T47D (cell line): ENCODE measurements at regions not wholly inside any gene's neighbourhood (a gene's known extent, or its start where the extent isn't known, plus 50 kb on each side); places are given as distances from the start of the nearest gene placed in this dataset.
"Not testable (repeated sequence)": the region's sequence is repeated elsewhere in the genome, so short reads cannot be mapped to it uniquely, and the experiment has no call there.

Experiments used
- DNase-seq, 2 experiments: peaks; one replicate each; pipeline versions ENCODE4 v3.0.0 to v3.0.0-alpha.2; 2011 to 2012; ENCODE audit warnings: low read depth in 1 of 2, low spot score in 1 of 2
- JUND ChIP-seq: IDR thresholded peaks from 2 replicates; pipeline ENCODE4 v1.6.1; 2012; ENCODE audit warnings: low read depth
- in situ Hi-C: cut with HindIII; loops from 2 replicates; pipeline ENCODE4 v1.10.0; 2016; ENCODE audit warnings: low sequenced_read_pairs, low pct_unique_long_range_greater_than_20kb

DNA sequence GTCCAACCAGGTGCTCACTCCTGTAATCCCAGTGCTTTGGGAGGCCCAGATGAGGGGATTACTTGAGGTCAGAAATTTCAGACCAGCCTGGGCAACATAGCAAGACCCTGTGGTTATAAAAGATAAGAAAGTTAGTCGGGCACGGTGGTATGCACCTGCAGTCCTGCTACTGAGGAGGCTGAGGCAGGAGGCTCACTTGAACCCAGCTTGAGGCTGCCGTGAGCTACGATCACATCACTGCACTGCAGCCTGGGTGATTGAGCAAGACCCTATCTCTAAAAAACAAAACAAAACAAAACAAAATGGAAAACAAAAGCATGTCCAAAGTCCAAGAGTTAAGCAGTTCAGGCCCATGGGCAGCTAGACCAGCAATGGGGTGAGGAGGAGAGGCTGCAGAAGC, 143.2 kb downstream of the IRX5 start:
- in situ Hi-C loops = no loop called here
- no peak for DNase-seq

DNA sequence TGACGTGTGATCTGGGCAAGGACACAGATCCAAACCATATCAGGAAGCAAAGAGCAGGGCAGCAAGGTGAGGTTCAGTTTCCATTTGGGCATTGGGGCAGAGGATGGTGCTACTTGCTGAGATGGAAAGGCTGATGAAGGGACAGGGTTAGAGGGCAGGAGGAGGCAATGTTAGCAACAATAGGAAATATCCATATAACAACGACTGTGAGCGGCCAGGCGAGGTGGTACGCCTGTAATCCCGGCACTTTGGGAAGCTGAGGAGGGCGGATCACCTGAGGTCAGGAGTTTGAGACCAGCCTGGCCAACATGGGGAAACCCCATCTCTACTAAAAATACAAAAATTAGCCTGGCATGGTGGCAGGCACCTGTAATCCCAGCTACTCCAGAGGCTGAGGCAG, 144.5 kb downstream of the IRX5 start:
- in situ Hi-C loops, DNase-seq: not testable (repeated sequence)

More for the DNA sequence above, 143.2 kb downstream of the IRX5 start:
- TF ChIP-seq JUND = no peak

DNA sequence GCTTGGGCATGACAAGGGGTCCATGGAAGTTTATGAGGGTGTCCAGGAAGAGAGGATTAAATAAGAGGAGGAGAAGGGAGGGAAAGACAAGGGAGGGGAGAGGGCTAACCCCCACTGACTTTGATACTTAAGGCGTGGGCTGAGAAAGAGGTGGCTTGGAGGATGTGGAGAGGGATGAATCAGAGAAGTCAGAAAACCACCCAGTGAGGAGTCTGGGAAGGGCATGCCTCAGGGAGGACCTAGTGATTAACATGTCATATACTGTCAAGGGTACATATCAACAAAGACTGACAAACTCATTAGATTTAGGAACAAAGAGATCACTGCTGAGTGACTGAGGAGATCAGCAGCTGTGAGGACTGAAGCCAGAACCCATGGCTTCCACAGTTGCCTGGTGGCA, 145.4 kb downstream of the IRX5 start:
- no peak for TF ChIP-seq JUND
- in situ Hi-C loops = no loop called here
- no peak for DNase-seq

DNA sequence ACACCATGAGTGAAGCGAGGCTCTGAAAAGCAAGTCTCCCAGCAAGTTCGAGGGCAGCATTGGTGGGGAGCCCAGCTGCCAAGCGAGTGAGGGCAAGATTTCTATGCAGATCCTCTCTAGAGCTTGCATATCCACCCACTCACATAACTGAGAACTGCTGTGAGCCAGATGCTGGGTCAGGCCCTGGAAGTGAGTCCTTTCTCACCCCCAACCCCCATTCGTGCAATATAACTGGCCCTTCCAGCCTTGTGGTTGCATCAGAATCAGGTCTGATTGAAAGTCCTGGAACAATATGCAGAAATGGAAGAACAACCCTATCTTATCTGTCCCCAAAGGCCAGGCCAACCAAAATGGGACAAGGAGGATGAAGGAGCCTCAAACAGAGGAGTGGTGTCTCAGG, 146.6 kb downstream of the IRX5 start:
- in situ Hi-C loops = no loop called here
- no peak for TF ChIP-seq JUND
- no peak for DNase-seq

DNA sequence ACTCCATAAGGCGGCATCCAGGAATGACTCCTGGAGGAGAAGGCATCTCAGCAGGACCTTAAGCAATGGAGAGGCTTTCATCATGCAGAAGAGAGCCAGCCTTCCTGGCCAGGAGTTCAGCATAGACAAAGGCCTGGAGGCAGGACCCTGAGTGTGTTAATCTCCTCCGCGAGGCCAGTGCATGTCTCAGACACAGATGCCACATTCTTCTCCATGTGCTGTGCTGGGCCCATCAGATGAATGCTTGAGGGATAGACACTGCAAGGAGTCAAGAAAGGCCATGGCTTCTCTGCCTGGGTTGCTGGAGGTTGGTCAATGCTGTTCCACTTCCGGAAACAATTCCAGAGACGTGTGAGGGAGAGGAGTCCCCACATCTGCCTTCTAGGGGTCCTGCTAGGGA, 147.5 kb downstream of the IRX5 start:
- DNase-seq = no peak
- TF ChIP-seq JUND = no peak
- in situ Hi-C loops = no loop called here

DNA sequence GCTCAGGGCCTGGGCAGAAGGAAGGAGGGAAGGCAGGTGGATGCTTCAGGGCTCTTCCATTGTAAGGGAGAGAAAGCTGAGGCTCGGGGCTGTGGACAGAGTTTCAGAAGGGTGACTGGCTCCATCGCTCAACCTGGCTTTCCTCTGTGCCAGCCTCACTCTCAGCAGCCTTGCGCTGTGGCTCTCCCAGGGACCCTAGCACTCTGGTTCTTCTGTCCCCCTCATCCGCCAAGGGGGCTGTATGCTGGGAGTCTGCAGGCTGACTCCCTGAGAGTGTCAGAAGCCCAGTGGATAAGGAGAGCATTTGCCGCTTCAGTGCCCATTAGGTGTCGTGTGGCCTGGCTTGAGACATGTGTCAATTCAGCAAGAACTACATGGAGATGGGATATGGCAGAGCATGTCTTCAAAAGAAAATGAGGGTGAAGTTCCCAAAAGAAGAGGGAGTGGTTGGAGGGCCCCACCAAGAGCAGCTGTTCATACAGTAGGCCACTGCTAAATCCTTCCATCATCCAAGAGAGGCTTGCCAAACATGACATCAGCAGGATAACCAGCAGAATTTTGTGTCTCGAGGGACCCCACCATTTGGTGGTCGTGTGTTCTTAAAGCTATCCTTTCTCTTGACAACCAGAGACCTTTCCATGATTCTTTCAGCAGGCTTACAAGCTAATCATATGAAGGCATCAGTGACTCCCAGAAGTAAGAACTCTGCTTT, 148.2 kb downstream of the IRX5 start:
- no peak for TF ChIP-seq JUND
- DNase-seq = no peak
- in situ Hi-C loops = no loop called here

DNA sequence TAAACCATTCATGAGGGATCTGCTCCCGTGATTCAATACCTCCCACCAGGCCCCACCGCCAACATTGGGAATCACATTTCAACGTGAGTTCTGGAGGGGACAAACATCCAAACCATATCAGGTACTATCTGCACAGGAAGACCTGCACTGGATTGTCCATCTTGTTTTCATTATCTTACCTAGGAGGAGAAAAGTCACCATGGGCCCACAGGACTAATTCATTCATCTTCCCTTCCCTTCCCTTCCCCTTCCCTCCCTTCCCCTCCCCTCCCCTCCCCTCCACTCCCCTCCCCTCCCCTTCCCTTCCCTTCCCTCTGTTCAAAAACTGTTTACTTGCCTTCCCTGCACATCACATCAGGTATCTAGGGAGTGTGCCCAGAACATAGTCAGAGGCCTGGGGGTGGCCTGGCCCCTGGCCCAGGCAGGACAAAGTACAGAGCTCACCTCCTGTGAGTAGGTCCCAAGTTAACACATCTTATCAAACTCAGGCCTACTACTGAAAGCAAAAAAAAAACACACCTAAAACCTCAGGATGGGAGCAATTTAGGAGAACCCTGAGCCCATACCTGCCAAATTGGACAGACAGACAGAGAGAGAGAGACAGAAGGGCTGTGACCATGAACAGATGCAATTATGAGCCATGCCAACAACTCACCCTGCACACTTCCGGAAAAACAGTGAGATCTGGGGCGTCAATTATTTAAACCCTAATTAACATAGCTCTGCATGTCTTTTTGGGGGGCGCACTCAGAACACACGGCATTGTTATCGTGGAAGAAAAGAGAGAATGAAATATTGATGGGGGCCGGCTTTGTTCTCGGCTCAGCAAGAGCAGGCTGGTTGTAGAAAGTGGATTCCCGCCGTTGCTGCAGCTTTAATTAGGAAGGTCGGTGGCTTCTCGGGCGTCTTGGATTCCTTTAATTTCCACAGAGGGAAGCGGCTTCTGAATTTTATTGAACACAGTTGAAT, 151.2 kb downstream of the IRX5 start:
- TF ChIP-seq JUND = no peak
- DNase-seq = no peak
- in situ Hi-C loops = no loop called here

DNA sequence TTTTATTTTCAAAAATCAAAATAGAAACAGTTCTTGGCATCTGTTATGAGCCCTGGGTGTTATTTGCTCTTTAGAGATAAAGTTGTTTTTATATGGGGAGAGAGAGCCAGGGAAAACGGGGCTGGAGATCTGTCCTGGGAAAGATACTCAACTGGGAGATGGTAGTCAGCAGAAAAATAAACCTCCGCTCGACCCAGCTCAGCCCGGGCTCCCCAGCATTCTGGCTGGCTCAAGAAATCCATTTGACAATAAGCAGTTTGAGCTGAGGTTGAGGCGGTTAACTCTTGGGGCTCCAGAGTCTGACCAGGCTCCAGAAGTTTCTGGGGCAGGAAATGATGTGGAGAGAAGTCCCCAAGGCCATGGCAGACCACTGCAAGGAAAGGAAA, 151.9 kb downstream of the IRX5 start:
- TF ChIP-seq JUND = no peak
- no peak for DNase-seq
- in situ Hi-C loops = no loop called here

DNA sequence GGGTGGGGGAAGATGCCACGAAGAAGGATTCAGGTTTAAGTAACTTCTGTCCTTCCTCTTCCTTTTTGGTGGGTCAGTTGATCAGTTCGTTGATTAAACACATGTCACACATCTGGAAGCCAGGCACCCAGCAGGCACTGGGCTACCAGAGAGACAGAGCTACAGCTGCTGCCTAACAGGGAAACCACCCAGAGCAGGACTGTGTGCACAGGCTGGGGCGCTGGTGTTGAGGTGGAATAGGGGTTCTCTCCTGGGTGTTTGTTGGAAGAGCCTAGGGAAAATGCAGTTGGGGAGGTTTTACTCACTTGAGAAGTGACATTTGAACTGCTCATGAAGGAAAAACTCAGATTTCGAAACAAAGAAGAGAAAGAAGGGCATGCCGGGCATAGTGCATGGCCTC, 152.4 kb downstream of the IRX5 start:
- no peak for TF ChIP-seq JUND
- DNase-seq = no peak
- in situ Hi-C loops = no loop called here

DNA sequence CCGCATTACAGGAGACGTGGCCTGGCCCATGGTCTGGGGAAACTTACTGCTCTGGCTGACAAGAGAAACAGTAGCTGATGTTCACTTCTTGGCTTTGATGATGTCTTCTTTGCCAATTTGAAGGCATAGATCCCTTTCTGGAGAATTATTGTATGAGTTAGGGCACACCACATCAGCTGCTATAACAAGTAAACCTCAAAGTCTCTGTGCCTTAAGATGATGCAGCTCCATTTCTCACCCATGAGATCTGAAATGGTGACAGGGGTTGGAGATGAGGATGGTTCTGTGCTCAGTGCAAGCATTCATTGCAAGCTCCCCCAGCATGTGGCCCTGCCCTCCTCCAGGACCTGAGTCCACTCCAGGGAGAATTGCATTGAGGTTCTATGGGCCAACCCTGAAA, 157.4 kb downstream of the IRX5 start:
- DNase-seq = no peak
- in situ Hi-C loops = no loop called here
- TF ChIP-seq JUND = no peak

DNA sequence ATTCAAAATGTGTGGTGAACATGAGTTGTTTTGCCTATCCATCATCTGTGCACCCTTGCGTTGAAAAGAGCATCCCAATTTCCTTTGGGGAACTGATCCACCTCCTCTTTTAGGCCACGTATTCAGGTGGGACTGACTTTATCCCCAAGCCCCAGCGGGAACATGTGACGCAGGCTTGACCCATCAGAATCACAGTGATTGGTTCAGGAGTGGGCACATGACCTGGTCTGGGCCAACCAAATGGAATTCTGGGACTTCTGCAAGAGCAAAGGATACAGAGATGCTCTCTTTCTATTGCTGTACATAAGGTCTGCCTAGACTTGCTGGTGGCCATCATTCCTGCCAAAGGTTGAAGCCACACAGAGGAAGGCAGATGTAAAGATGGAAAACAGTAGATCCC, 158.9 kb downstream of the IRX5 start:
- in situ Hi-C loops = no loop called here
- DNase-seq = no peak
- TF ChIP-seq JUND = no peak

DNA sequence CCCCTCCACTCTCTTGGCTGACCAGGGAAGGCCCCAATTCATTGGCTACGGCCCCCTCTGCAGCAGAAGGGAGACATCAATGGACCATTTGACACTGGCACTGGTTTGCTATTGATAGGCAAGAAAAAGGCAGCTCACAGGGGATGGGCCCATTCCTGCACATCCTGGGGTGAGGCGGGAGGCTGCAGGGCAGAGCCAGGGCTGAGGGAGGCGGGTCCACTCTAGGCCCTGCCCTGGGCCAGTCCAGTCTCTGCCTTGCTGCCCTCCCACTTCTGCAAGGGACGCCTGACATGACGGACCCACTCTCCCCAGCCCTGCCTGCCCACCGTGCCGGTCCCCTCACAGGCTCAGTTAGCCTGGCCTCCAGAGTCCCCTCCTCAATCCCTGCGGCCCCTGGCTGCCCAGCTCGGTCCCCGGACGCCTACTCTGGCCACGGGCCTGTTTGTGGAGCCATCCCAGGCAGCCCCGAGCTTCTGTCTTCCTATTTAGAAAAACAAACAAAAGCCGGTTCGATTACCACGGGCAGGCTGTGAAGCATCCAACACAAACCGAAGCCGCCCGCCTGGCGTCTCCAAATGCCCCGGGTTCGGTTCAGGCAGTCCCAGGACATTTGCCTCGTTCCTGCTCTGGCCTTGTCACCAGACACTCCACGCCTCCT, 160.7 kb downstream of the IRX5 start:
- TF ChIP-seq JUND = no peak
- in situ Hi-C loops = no loop called here
- no peak for DNase-seq

DNA sequence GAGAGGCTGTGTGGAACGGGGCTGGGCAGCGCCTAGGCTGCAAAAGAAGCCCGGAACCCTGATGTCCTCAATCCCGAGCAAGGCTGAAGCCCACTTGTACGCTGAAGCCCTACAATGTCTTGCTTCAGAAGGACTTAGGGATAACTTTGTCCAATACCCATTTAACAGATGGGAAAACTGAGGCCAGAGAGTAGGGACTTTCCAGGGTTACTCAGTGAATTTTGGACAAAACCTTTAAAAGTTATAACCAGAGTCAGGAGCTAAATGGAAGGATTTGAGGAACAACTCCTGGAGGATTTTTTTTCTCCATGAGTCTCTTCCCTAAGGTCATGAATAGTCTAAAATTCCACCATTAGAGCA, 161.2 kb downstream of the IRX5 start:
- in situ Hi-C loops = no loop called here
- TF ChIP-seq JUND = no peak
- no peak for DNase-seq
